Endothelial cell (in vitro differentiated cells): ENCODE measurements at regions not wholly inside any gene's neighbourhood (a gene's known extent, or its start where the extent isn't known, plus 50 kb on each side); places are given as distances from the start of the nearest gene placed in this dataset.

Experiments used
- DNase-seq: peaks from one replicate; pipeline ENCODE4 v3.0.0; 2021; ENCODE audit warnings: low spot score
- H3K27ac Mint-ChIP-seq: one replicate; pipeline ENCODE4 v1.8.0; 2021; ENCODE audit warnings: mixed read lengths, inconsistent platforms; ENCODE audit not compliant: unreplicated experiment
- H3K27me3 Mint-ChIP-seq: one replicate; pipeline ENCODE4 v1.8.0; 2021; ENCODE audit warnings: mild to moderate bottlenecking, moderate library complexity, mixed read lengths, inconsistent platforms; ENCODE audit not compliant: unreplicated experiment
- H3K36me3 Mint-ChIP-seq: one replicate; pipeline ENCODE4 v1.8.0; 2021; ENCODE audit warnings: mild to moderate bottlenecking, low read depth, mixed read lengths, inconsistent platforms; ENCODE audit not compliant: unreplicated experiment
- H3K4me1 Mint-ChIP-seq: one replicate; pipeline ENCODE4 v1.8.0; 2021; ENCODE audit warnings: mild to moderate bottlenecking, mixed read lengths, inconsistent platforms; ENCODE audit not compliant: unreplicated experiment
- H3K4me3 Mint-ChIP-seq: one replicate; pipeline ENCODE4 v1.8.0; 2021; ENCODE audit warnings: mild to moderate bottlenecking, mixed read lengths, inconsistent platforms; ENCODE audit not compliant: unreplicated experiment
- H3K9me3 Mint-ChIP-seq: one replicate; pipeline ENCODE4 v1.8.0; 2021; ENCODE audit warnings: mixed read lengths, inconsistent platforms; ENCODE audit not compliant: unreplicated experiment
- TF ChIP-seq, protein P1 (sequence below): fragments of 200-600 bp; sonication (generic); IDR thresholded peaks from one replicate; pipeline ENCODE4 v1.5.0; 2021; ENCODE audit warnings: antibody characterized with exemption; ENCODE audit not compliant: unreplicated experiment

DNA sequence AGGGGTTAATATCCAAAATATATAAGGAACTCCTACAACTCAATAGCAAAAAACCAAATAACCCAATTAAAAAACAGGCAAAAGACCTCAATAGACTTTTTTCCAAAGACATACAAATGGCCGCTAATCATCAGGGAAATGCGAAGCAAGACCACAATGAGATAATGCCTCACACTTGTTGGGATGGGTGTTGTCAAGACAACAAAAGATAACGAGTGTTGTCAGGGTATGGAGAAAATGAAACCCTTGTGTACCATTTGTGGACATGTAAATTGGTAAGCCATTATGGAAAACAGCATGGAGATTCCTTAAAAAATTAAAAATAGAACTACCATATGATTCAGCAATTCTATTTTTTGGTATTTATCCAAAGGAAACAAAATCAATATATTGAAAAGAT is 620.2 kb downstream of the ACTL7B start:
- no peaks in the 10 kb centered on the region for H3K36me3 Mint-ChIP-seq
- H3K4me1 Mint-ChIP-seq, result no peaks in the 10 kb centered on the region
- H3K4me3 Mint-ChIP-seq, result no peak overlapping the region
- H3K27me3 Mint-ChIP-seq, result no peaks in the 10 kb centered on the region
- TF ChIP-seq, protein P1, sequence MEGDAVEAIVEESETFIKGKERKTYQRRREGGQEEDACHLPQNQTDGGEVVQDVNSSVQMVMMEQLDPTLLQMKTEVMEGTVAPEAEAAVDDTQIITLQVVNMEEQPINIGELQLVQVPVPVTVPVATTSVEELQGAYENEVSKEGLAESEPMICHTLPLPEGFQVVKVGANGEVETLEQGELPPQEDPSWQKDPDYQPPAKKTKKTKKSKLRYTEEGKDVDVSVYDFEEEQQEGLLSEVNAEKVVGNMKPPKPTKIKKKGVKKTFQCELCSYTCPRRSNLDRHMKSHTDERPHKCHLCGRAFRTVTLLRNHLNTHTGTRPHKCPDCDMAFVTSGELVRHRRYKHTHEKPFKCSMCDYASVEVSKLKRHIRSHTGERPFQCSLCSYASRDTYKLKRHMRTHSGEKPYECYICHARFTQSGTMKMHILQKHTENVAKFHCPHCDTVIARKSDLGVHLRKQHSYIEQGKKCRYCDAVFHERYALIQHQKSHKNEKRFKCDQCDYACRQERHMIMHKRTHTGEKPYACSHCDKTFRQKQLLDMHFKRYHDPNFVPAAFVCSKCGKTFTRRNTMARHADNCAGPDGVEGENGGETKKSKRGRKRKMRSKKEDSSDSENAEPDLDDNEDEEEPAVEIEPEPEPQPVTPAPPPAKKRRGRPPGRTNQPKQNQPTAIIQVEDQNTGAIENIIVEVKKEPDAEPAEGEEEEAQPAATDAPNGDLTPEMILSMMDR, result no peak
- no peak overlapping the region for H3K27ac Mint-ChIP-seq
- DNase-seq, result no peak
- H3K9me3 Mint-ChIP-seq, result no peaks in the 10 kb centered on the region

DNA sequence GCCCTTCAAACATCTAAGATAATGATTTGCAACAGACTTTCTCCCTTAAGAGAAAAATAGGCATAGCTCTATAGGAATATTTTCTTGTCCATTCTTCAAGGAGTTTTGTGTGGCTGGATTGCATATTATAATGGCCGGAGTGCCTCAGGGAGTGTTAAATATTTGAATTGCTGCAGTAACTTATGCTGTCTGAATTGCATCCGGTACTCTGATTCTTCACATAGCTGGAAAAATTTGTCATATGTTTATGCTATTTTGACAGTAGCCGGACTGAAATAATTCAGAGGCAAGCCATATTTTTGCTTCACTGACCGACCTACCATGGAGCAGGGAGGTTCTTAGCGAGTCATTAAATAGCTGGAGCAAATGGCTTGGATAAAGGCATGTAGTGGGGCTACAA is 621.0 kb downstream of the ACTL7B start:
- TF ChIP-seq, protein P1, result no peak
- Mint-ChIP-seq H3K27ac (no peak overlapping the region), H3K36me3 (no peaks in the 10 kb centered on the region), H3K9me3 (no peaks in the 10 kb centered on the region), H3K4me1 (no peaks in the 10 kb centered on the region), H3K27me3 (no peaks in the 10 kb centered on the region), H3K4me3 (no peak overlapping the region)
- DNase-seq, result no peak

DNA sequence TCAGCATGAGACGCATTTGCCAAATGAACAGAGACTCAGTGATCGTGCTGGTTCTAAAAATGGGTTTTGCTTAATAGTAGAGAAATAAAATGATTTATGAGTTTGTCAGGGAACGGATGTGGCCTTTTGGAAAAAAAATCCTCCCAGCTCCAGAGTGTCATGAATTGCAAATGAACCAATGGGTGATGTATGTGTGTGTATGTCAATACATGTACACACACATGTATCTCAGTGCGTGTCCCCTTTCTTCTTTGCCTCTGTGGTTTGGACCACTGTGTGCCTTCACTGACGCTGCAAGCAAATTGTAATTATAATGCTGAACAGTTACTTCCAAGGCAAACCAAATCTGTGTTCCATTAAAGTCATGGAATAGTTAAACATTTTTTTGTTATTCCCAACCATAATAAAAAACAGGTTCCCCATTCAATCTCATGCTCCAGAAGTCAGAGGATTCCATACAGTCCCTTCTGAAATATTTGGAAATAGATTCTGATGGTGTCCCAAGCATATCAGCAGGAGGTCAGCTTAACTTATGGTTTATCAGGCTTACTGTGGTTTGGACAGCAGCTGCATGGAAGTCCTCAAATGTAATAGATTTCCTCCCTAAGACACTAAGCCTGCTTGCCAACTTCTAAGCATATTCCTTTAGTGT is 630.5 kb downstream of the ACTL7B start:
- H3K4me1 Mint-ChIP-seq, result no peaks in the 10 kb centered on the region
- H3K27me3 Mint-ChIP-seq, result no peaks in the 10 kb centered on the region
- TF ChIP-seq, protein P1, result no peak
- no peaks in the 10 kb centered on the region for H3K9me3 Mint-ChIP-seq
- H3K36me3 Mint-ChIP-seq, result no peaks in the 10 kb centered on the region
- no peak overlapping the region for H3K27ac Mint-ChIP-seq
- no peak overlapping the region for H3K4me3 Mint-ChIP-seq
- DNase-seq, result no peak

DNA sequence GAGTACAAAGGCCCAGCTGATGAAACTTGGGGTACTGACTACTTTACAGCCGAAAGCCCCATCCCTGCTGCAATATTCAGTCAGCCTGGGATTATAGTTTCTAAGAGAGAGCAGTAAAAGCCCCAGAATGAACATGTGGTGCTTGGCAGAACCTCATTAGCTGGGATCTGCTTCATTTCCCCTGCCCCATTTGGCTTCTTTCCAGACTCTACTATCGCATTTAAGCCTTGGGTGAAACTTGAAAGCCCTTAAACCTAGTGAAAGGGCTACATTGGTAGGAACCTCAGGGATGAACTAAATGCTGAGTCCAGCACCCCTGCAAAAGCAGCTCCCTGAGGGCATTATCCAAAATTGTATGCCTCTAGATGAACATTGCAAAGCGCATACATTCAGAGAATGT is 631.1 kb downstream of the ACTL7B start:
- TF ChIP-seq, protein P1, result no peak
- no peak for DNase-seq
- peaks cover 2% of the 10 kb centered on the region for H3K4me1 Mint-ChIP-seq
- no peaks in the 10 kb centered on the region for H3K27me3 Mint-ChIP-seq
- H3K9me3 Mint-ChIP-seq, result no peaks in the 10 kb centered on the region
- no peak overlapping the region for H3K4me3 Mint-ChIP-seq
- H3K36me3 Mint-ChIP-seq, result no peaks in the 10 kb centered on the region
- no peak overlapping the region for H3K27ac Mint-ChIP-seq

DNA sequence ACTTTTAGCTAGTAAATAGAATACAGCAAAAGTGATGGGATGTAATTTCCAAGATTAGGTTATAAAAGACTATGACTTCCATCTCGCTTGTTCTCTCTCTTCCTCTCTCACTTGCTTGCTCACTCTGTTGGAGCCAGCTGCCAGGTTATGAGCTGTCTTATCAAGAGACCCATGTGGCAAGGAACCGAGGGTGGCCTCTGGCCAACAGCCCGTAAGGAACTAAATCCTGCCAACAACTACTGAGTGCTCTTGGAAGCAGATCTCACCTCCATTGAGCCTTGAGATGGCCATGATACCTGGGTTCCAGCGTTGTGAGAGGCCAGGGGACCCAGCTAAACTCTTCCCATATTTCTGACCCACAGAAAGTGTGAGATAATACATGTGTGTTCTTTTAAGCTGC is 636.1 kb downstream of the ACTL7B start:
- H3K4me1 Mint-ChIP-seq, result peaks cover 2% of the 10 kb centered on the region
- TF ChIP-seq, protein P1, result no peak
- H3K27me3 Mint-ChIP-seq, result no peaks in the 10 kb centered on the region
- DNase-seq, result no peak
- no peak overlapping the region for H3K27ac Mint-ChIP-seq
- H3K9me3 Mint-ChIP-seq, result no peaks in the 10 kb centered on the region
- no peaks in the 10 kb centered on the region for H3K36me3 Mint-ChIP-seq
- no peak overlapping the region for H3K4me3 Mint-ChIP-seq
